ENCODE measurements at regions not wholly inside any gene's neighbourhood (a gene's known extent, or its start where the extent isn't known, plus 50 kb on each side); places are given as distances from the start of the nearest gene placed in this dataset.

GRCh38 chr5:4674166-4674565 is 466.0 kb upstream of the ADAMTS16 start:
- H3K27ac Mint-ChIP-seq, result no peak overlapping the region
- intact Hi-C loops (cut with DNase I, micrococcal nuclease), result no loop called here

GRCh38 chr5:4676934-4677333 is 463.2 kb upstream of the ADAMTS16 start:
- peaks cover 7% of the 10 kb centered on the region for H3K9me3 Mint-ChIP-seq (ENCODE audit: low read depth)
- ATAC-seq (no peak), DNase-seq (no peak)
- H3K27ac Mint-ChIP-seq, result no peak overlapping the region
- intact Hi-C loops (cut with DNase I, micrococcal nuclease), result no loop called here
- H3K36me3 Mint-ChIP-seq (ENCODE audit: low read depth), result no peaks in the 10 kb centered on the region
- no peaks in the 10 kb centered on the region for H3K27me3 Mint-ChIP-seq
- no peak overlapping the region for H3K4me3 Mint-ChIP-seq
- H3K4me1 Mint-ChIP-seq, result no peaks in the 10 kb centered on the region
- ChIA-PET POLR2A (no interaction called here), CTCF (no interaction called here)

More at GRCh38 chr5:4674166-4674565, 466.0 kb upstream of the ADAMTS16 start:
- H3K4me3 Mint-ChIP-seq, result no peak overlapping the region
- no peaks in the 10 kb centered on the region for H3K36me3 Mint-ChIP-seq (ENCODE audit: low read depth)
- DNase-seq (no peak), ATAC-seq (no peak)
- ChIA-PET POLR2A (no interaction called here), CTCF (no interaction called here)
- H3K4me1 Mint-ChIP-seq, result no peaks in the 10 kb centered on the region
- H3K9me3 Mint-ChIP-seq (ENCODE audit: low read depth), result peaks cover 4% of the 10 kb centered on the region
- H3K27me3 Mint-ChIP-seq, result no peaks in the 10 kb centered on the region

GRCh38 chr5:4684946-4685345 is 455.2 kb upstream of the ADAMTS16 start:
- POLR2A ChIA-PET, result no interaction called here
- DNase-seq (no peak), ATAC-seq (no peak)
- no peaks in the 10 kb centered on the region for H3K27me3 Mint-ChIP-seq
- no peak overlapping the region for H3K4me3 Mint-ChIP-seq
- no peak overlapping the region for H3K27ac Mint-ChIP-seq
- CTCF ChIA-PET, result no interaction called here
- H3K9me3 Mint-ChIP-seq (ENCODE audit: low read depth), result peaks cover 9% of the 10 kb centered on the region
- intact Hi-C loops (cut with DNase I, micrococcal nuclease), result no loop called here
- H3K36me3 Mint-ChIP-seq (ENCODE audit: low read depth), result no peaks in the 10 kb centered on the region
- H3K4me1 Mint-ChIP-seq, result no peaks in the 10 kb centered on the region

- intact Hi-C loops (cut with DNase I, micrococcal nuclease), result no loop called here
- CTCF ChIA-PET, result no interaction called here
- no peaks in the 10 kb centered on the region for H3K4me1 Mint-ChIP-seq
- no peak overlapping the region for H3K27ac Mint-ChIP-seq
- no peaks in the 10 kb centered on the region for H3K27me3 Mint-ChIP-seq
- no peaks in the 10 kb centered on the region for H3K36me3 Mint-ChIP-seq (ENCODE audit: low read depth)
- H3K9me3 Mint-ChIP-seq (ENCODE audit: low read depth), result peaks cover 7% of the 10 kb centered on the region
- no peak overlapping the region for H3K4me3 Mint-ChIP-seq
- POLR2A ChIA-PET, result no interaction called here
- DNase-seq (no peak), ATAC-seq (no peak)
Observed at GRCh38 chr5:4698596-4698995, 441.5 kb upstream of the ADAMTS16 start.

- Mint-ChIP-seq H3K9me3 (ENCODE audit: low read depth) (peaks cover 7% of the 10 kb centered on the region), H3K27ac (no peak overlapping the region), H3K27me3 (no peaks in the 10 kb centered on the region), H3K4me1 (no peaks in the 10 kb centered on the region), H3K4me3 (no peak overlapping the region), H3K36me3 (ENCODE audit: low read depth) (no peaks in the 10 kb centered on the region)
- ChIA-PET POLR2A (no interaction called here), CTCF (interaction anchor here (0.5 to 0.7 kb wide), 2 partner anchors 221 to 289 kb away, joined by 3 read pairs; no protein-coding TSS in a partner anchor)
- ATAC-seq (no peak), DNase-seq (no peak)
- intact Hi-C loops (cut with DNase I, micrococcal nuclease), result no loop called here
Observed at GRCh38 chr5:4699592-4699991, 440.5 kb upstream of the ADAMTS16 start.

- ATAC-seq, result no peak
- no peaks in the 10 kb centered on the region for H3K4me1 Mint-ChIP-seq
- H3K9me3 Mint-ChIP-seq (ENCODE audit: low read depth), result peaks cover 7% of the 10 kb centered on the region
- POLR2A ChIA-PET, result no interaction called here
- no peaks in the 10 kb centered on the region for H3K27me3 Mint-ChIP-seq
- CTCF ChIA-PET, result interaction anchor here (0.7 kb wide), 1 partner anchor 222 kb away, joined by 3 read pairs; no protein-coding TSS in a partner anchor
- no peak overlapping the region for H3K4me3 Mint-ChIP-seq
- intact Hi-C loops (cut with DNase I, micrococcal nuclease), result no loop called here
- H3K36me3 Mint-ChIP-seq (ENCODE audit: low read depth), result no peaks in the 10 kb centered on the region
- peak; percentile 56 for DNase-seq
- H3K27ac Mint-ChIP-seq, result no peak overlapping the region
Observed at GRCh38 chr5:4700069-4700468, 440.1 kb upstream of the ADAMTS16 start.

GRCh38 chr5:4700871-4701270 is 439.3 kb upstream of the ADAMTS16 start:
- intact Hi-C loops (cut with DNase I, micrococcal nuclease), result no loop called here
- H3K4me3 Mint-ChIP-seq, result no peak overlapping the region
- DNase-seq, result no peak
- ChIA-PET POLR2A (no interaction called here), CTCF (no interaction called here)
- no peaks in the 10 kb centered on the region for H3K27me3 Mint-ChIP-seq
- H3K9me3 Mint-ChIP-seq (ENCODE audit: low read depth), result peaks cover 3% of the 10 kb centered on the region
- no peak for ATAC-seq
- H3K4me1 Mint-ChIP-seq, result no peaks in the 10 kb centered on the region
- no peaks in the 10 kb centered on the region for H3K36me3 Mint-ChIP-seq (ENCODE audit: low read depth)
- H3K27ac Mint-ChIP-seq, result no peak overlapping the region

- Mint-ChIP-seq H3K27me3 (no peaks in the 10 kb centered on the region), H3K4me3 (no peak overlapping the region), H3K27ac (no peak overlapping the region), H3K4me1 (no peaks in the 10 kb centered on the region), H3K36me3 (ENCODE audit: low read depth) (no peaks in the 10 kb centered on the region), H3K9me3 (ENCODE audit: low read depth) (no peaks in the 10 kb centered on the region)
- ATAC-seq, result no peak
- no peak for DNase-seq
- intact Hi-C loops (cut with DNase I, micrococcal nuclease), result no loop called here
- ChIA-PET POLR2A (no interaction called here), CTCF (no interaction called here)
Observed at GRCh38 chr5:4703931-4704458, 436.1 kb upstream of the ADAMTS16 start.

GRCh38 chr5:4704951-4705350 is 435.2 kb upstream of the ADAMTS16 start:
- no peaks in the 10 kb centered on the region for H3K27me3 Mint-ChIP-seq
- POLR2A ChIA-PET, result no interaction called here
- DNase-seq (no peak), ATAC-seq (no peak)
- H3K36me3 Mint-ChIP-seq (ENCODE audit: low read depth), result no peaks in the 10 kb centered on the region
- intact Hi-C loops (cut with DNase I, micrococcal nuclease), result no loop called here
- H3K4me3 Mint-ChIP-seq, result no peak overlapping the region
- no peaks in the 10 kb centered on the region for H3K4me1 Mint-ChIP-seq
- CTCF ChIA-PET, result no interaction called here
- H3K9me3 Mint-ChIP-seq (ENCODE audit: low read depth), result no peaks in the 10 kb centered on the region
- H3K27ac Mint-ChIP-seq, result no peak overlapping the region

GRCh38 chr5:4716781-4717180 is 423.3 kb upstream of the ADAMTS16 start:
- ChIA-PET CTCF (interaction anchor here (1.2 kb wide), 1 partner anchor 10 kb away, joined by 3 read pairs; no protein-coding TSS in a partner anchor), POLR2A (no interaction called here)
- Mint-ChIP-seq H3K27me3 (no peaks in the 10 kb centered on the region), H3K36me3 (ENCODE audit: low read depth) (no peaks in the 10 kb centered on the region), H3K4me1 (no peaks in the 10 kb centered on the region), H3K9me3 (ENCODE audit: low read depth) (peaks cover 19% of the 10 kb centered on the region), H3K27ac (no peak overlapping the region), H3K4me3 (no peak overlapping the region)
- intact Hi-C loops (cut with DNase I, micrococcal nuclease), result no loop called here
- DNase-seq (no peak), ATAC-seq (no peak)

- Mint-ChIP-seq H3K36me3 (ENCODE audit: low read depth) (no peaks in the 10 kb centered on the region), H3K27me3 (no peaks in the 10 kb centered on the region), H3K4me3 (no peak overlapping the region), H3K9me3 (ENCODE audit: low read depth) (peaks cover 14% of the 10 kb centered on the region), H3K4me1 (no peaks in the 10 kb centered on the region), H3K27ac (no peak overlapping the region)
- CTCF ChIA-PET, result interaction anchor here (1.2 kb wide), 1 partner anchor 10 kb away, joined by 3 read pairs; no protein-coding TSS in a partner anchor
- DNase-seq, result no peak
- no peak for ATAC-seq
- intact Hi-C loops (cut with DNase I, micrococcal nuclease), result no loop called here
- POLR2A ChIA-PET, result no interaction called here
Observed at GRCh38 chr5:4717446-4717845, 422.7 kb upstream of the ADAMTS16 start.

GRCh38 chr5:4720831-4721230 is 419.3 kb upstream of the ADAMTS16 start:
- POLR2A ChIA-PET, result no interaction called here
- ATAC-seq, result no peak

GRCh38 chr5:4722886-4723285 is 417.2 kb upstream of the ADAMTS16 start:
- no peaks in the 10 kb centered on the region for H3K4me1 Mint-ChIP-seq

More at GRCh38 chr5:4720831-4721230, 419.3 kb upstream of the ADAMTS16 start:
- no peak overlapping the region for H3K27ac Mint-ChIP-seq
- intact Hi-C loops (cut with DNase I, micrococcal nuclease), result no loop called here
- CTCF ChIA-PET, result no interaction called here
- no peak for DNase-seq
- no peaks in the 10 kb centered on the region for H3K27me3 Mint-ChIP-seq
- no peak overlapping the region for H3K4me3 Mint-ChIP-seq
- H3K4me1 Mint-ChIP-seq, result no peaks in the 10 kb centered on the region
- no peaks in the 10 kb centered on the region for H3K36me3 Mint-ChIP-seq (ENCODE audit: low read depth)
- H3K9me3 Mint-ChIP-seq (ENCODE audit: low read depth), result peaks cover 12% of the 10 kb centered on the region

More at GRCh38 chr5:4722886-4723285, 417.2 kb upstream of the ADAMTS16 start:
- H3K27me3 Mint-ChIP-seq, result no peaks in the 10 kb centered on the region
- ATAC-seq (no peak), DNase-seq (no peak)
- CTCF ChIA-PET, result no interaction called here
- intact Hi-C loops (cut with DNase I, micrococcal nuclease), result no loop called here
- H3K9me3 Mint-ChIP-seq (ENCODE audit: low read depth), result peaks cover 12% of the 10 kb centered on the region
- POLR2A ChIA-PET, result no interaction called here
- H3K36me3 Mint-ChIP-seq (ENCODE audit: low read depth), result no peaks in the 10 kb centered on the region
- no peak overlapping the region for H3K4me3 Mint-ChIP-seq
- H3K27ac Mint-ChIP-seq, result no peak overlapping the region

Data from activated CD4-positive, alpha-beta T cell treated with anti-CD3 and anti-CD28 coated beads for 36 hours (primary cell).